Astrocyte of the spinal cord (primary cell): ENCODE measurements at regions not wholly inside any gene's neighbourhood (a gene's known extent, or its start where the extent isn't known, plus 50 kb on each side); places are given as distances from the start of the nearest gene placed in this dataset.
A peak's percentile ranks its signal among the peaks of the same experiment; 100 is the strongest.

Experiments
- DNase-seq: peaks from one replicate; pipeline ENCODE4 v3.0.0; 2011; ENCODE audit warnings: low read depth, low spot score
- H3K4me3 ChIP-seq: 2 replicates; pipeline ENCODE4 v1.5.1; 2011; ENCODE audit warnings: low read depth, mild to moderate bottlenecking, low read length, moderate library complexity
- CTCF ChIP-seq: IDR thresholded peaks from 2 replicates; pipeline ENCODE4 v1.5.1; 2012; ENCODE audit warnings: low read depth, mild to moderate bottlenecking, low read length, inconsistent platforms
- in situ Hi-C: cut with HindIII; loops from 2 replicates; pipeline ENCODE4 v1.10.0; 2017; ENCODE audit warnings: low sequenced_read_pairs

- TF ChIP-seq CTCF = no peak
- in situ Hi-C loops = no loop called here
- no peak for DNase-seq
- H3K4me3 ChIP-seq = no peak overlapping the region
These were observed 94.0 kb upstream of the NGF start for GRCh38 chr1:115432061-115432460.

GRCh38 chr1:115430441-115431158 lies 92.6 kb upstream of the NGF start:
- in situ Hi-C loops = no loop called here
- peak; percentile 87 for DNase-seq
- no peak overlapping the region for H3K4me3 ChIP-seq
- no peak for TF ChIP-seq CTCF

GRCh38 chr1:115429884-115430283 lies 91.8 kb upstream of the NGF start:
- in situ Hi-C loops = no loop called here
- DNase-seq = no peak
- TF ChIP-seq CTCF = no peak

GRCh38 chr1:115429241-115429640 lies 91.2 kb upstream of the NGF start:
- in situ Hi-C loops = no loop called here
- peak; percentile 60 for DNase-seq
- no peak for TF ChIP-seq CTCF
- H3K4me3 ChIP-seq = no peak overlapping the region

More at GRCh38 chr1:115429884-115430283, 91.8 kb upstream of the NGF start:
- no peak overlapping the region for H3K4me3 ChIP-seq

GRCh38 chr1:115428676-115429075 lies 90.6 kb upstream of the NGF start:
- DNase-seq = no peak
- no peak overlapping the region for H3K4me3 ChIP-seq
- TF ChIP-seq CTCF = no peak
- in situ Hi-C loops = no loop called here

- in situ Hi-C loops = no loop called here
- no peak overlapping the region for H3K4me3 ChIP-seq
- TF ChIP-seq CTCF = no peak
- DNase-seq = no peak
These were observed 90.2 kb upstream of the NGF start for GRCh38 chr1:115428256-115428655.
